ENCODE measurements at regions not wholly inside any gene's neighbourhood (a gene's known extent, or its start where the extent isn't known, plus 50 kb on each side); places are given as distances from the start of the nearest gene placed in this dataset.
A peak's percentile ranks its signal among the peaks of the same experiment; 100 is the strongest.

DNA sequence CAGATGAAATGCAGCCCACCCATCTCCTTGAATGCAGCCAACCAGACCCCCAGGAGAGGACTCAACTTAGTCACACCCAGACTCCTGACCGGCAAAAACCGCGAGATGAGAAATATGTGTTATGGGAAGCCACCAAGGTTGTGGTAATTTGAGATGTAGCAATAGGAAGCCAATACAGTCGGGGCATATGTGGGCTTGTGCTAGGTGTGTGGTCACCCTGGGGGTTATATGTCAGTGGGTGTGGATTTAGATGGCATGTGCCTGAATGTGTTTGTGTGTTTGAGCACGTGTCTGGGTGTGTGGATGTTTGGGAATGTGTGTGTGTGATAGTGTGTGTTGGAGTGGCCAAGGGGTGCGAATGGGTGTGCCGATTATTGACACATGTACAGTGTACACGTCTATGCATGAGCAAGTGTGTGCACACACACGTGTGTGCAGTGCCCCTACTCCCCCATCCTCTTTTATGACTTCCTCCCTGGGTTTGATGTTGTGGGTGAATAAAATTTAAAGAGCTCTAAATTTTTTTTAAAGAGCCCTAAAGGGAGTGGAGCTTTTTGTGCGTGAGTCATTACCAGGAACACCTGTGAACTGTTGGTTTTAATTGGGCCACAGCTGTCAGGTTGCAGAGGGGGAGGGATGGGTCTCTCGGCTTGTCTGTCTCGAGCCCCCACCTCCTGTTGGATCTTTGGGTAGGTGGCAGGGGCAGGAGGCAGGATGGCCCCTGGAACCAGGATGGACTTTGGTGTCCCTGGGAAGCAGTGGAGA, 86.8 kb downstream of the LHX2 start:
- TF ChIP-seq, protein P1, sequence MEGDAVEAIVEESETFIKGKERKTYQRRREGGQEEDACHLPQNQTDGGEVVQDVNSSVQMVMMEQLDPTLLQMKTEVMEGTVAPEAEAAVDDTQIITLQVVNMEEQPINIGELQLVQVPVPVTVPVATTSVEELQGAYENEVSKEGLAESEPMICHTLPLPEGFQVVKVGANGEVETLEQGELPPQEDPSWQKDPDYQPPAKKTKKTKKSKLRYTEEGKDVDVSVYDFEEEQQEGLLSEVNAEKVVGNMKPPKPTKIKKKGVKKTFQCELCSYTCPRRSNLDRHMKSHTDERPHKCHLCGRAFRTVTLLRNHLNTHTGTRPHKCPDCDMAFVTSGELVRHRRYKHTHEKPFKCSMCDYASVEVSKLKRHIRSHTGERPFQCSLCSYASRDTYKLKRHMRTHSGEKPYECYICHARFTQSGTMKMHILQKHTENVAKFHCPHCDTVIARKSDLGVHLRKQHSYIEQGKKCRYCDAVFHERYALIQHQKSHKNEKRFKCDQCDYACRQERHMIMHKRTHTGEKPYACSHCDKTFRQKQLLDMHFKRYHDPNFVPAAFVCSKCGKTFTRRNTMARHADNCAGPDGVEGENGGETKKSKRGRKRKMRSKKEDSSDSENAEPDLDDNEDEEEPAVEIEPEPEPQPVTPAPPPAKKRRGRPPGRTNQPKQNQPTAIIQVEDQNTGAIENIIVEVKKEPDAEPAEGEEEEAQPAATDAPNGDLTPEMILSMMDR (IDR thresholded peaks at IDR 0.05 in 8 of 11, conservative IDR thresholded peaks at IDR 0.05 in 3 of 11): no peak
- TF ChIP-seq POLR2AphosphoS5 (IDR thresholded peaks at IDR 0.05) (peak in 1 of 3 donors; percentile 21), POLR2A (IDR thresholded peaks at IDR 0.05) (no peak)

All from spleen (tissue), 7 donors.